ENCODE measurements at regions not wholly inside any gene's neighbourhood (a gene's known extent, or its start where the extent isn't known, plus 50 kb on each side); places are given as distances from the start of the nearest gene placed in this dataset.

DNA sequence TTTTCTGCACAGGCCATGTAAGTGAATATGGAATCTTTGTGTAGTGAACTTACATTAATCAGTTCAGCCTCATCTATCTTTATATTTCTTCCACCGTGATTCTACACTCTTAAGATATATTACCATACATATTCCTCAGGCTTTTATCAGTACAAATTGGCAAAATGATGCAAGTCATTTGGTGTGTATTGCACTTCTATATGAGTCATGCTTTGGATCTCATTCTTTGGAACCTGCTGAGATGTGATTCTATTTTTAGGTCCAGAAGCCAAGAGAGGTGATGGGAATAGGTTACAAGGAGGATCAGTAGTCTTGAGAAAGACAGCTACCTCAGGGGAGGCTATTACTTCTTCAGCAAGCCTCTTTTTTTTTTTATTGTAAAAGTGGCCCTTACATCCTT is 204.4 kb downstream of the ZNF330 start:
- TF ChIP-seq, protein P1, sequence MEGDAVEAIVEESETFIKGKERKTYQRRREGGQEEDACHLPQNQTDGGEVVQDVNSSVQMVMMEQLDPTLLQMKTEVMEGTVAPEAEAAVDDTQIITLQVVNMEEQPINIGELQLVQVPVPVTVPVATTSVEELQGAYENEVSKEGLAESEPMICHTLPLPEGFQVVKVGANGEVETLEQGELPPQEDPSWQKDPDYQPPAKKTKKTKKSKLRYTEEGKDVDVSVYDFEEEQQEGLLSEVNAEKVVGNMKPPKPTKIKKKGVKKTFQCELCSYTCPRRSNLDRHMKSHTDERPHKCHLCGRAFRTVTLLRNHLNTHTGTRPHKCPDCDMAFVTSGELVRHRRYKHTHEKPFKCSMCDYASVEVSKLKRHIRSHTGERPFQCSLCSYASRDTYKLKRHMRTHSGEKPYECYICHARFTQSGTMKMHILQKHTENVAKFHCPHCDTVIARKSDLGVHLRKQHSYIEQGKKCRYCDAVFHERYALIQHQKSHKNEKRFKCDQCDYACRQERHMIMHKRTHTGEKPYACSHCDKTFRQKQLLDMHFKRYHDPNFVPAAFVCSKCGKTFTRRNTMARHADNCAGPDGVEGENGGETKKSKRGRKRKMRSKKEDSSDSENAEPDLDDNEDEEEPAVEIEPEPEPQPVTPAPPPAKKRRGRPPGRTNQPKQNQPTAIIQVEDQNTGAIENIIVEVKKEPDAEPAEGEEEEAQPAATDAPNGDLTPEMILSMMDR (IDR thresholded peaks at IDR 0.05) = no peak
- TF ChIP-seq POLR2AphosphoS5 (IDR thresholded peaks at IDR 0.05) (no peak), POLR2A (IDR thresholded peaks at IDR 0.05) (no peak)

Measured in gastroesophageal sphincter (tissue), 3 donors.